HG02571 (cell line): ENCODE measurements at regions not wholly inside any gene's neighbourhood (a gene's known extent, or its start where the extent isn't known, plus 50 kb on each side); places are given as distances from the start of the nearest gene placed in this dataset.
"Not testable (repeated sequence)": the region's sequence is repeated elsewhere in the genome, so short reads cannot be mapped to it uniquely, and the experiment has no call there.

Experiments used
- ATAC-seq: cut with Tn5 transposase; IDR thresholded peaks from one replicate; pipeline ENCODE4 v1.9.1; 2021; ENCODE audit warnings: mild to moderate bottlenecking, moderate library complexity; ENCODE audit not compliant: unreplicated experiment

DNA sequence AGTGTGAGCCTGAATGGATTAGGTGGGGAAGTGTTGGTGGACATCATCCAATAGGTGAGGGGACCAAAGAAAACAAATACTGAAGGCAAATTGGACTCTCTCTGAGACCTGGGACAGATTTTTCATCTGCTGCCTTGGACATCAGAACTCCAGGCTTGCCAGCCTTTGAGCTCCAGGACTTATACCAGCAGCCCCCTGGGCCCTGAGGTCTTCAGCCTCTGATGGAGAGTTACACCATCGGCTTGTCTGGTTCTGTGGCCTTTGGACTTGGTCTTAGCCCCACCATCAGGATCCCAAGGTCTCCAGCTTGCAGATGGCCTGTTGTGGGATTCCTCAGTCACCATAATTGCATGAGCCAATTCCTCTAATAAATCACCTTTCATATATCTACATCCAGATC lies 80.8 kb upstream of the SLC8A3 start:
- no peak for ATAC-seq

DNA sequence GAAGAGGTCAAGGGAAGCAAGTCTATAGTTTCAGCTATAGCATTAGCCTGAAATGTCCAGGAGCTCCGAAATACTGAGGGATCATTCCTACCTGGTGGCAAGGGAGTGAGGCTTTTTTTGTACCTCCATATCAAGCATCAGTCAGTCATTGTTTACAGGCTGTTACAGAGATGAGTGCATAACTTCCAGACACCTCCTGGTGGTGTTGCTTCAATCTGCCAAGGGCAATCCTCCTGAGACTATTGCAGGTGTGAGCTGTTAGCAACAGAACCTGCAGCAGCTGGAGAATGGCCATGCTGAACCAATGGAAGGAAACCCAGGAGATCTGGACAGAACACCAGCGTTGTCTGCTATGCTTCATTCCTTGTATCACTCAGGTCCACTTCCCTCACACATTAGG lies 80.0 kb upstream of the SLC8A3 start:
- no peak for ATAC-seq

DNA sequence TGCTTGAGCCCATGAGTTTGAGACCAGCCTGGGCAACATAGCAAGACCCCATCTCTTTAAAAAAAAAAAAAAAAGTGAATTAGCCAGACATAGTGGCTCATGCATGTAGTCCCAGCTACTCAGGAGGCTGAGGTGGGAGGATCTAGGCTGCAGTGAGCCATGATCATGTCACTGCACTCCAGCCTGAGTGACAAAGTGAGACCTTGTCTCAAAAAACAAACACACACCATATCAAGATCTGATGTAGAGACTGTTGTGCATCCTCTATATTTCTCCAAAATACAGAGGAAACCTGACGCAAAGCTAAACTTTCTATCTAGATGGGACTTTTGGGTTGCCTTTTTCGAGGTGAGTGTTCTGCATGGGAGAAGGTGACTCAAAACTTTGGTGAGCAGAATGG lies 77.4 kb upstream of the SLC8A3 start:
- no peak for ATAC-seq

DNA sequence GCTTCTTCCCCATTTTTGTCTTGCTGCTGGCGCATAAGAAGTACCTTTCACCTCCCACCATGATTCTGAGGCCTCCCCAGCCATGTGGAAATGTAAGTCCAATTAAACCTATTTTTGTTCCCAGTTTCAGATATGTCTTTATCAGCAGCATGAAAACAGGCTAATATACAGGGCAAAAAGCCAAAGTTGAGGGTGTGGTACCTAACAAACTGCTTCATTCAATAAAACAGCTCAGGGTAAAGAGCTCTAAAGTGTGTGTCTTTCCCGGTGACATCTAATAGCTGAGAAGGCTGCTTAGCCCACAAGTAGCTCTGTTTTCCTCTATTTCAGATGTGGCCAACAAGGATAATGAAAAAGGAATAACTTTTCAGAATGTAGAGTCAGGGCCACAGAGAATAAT lies 76.7 kb upstream of the SLC8A3 start:
- no peak for ATAC-seq

DNA sequence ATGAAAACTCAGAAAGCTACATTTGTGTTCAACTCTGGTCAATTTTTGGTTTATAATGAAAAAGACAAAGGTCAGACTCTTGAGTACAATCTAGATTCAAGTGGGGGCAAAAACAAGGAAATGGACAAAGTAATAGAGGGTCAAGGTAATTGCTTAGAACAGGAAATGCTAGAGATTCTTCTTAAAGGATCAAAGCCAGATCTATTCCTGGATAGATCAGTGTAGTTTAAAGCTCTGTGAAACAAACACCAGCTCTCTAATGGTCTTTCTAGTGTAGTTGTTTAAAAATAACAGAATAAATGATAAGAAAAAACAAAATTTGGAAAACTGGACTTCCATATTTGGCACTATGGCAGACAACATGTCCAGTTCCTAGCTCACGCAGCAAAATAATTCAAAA lies 70.7 kb upstream of the SLC8A3 start:
- ATAC-seq, result no peak

DNA sequence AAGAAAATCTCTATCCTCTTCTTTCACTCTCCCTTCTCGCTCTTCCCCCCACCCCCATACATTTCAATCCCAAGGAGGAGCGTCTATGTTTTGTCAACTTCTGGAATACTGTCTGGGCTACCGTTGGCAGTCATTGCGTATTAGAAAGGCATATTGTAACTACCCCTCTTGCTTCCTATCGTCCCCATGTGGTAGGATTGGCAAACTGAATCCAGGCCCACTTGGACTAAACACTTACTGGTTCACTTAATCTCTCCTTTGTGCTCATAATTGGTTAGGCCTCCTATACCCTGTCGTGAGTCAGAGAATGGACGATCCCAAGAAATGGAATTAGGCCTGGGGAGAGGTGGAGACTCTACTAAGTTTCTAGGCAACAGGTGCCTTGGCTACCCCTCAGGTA lies 68.8 kb upstream of the SLC8A3 start:
- ATAC-seq, result no peak

DNA sequence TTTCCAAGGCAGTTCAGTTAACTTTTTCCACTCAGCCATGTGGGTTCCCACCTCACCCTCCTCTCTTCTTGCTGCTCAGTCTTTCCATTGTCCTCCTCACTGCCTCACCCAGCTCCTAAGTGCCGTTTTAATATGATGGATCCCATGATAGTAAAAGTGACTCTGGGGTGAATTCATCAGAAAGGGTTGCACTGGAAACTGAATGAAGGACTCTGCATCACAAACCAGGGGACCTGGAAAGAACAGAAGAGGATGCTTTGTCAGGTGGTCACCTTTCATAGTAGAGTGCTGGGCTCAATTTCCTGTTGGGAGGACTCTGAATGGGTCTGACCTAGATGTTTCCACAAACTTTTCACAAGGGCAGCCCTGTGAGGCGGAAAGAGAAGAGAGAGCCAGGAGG lies 67.8 kb upstream of the SLC8A3 start:
- ATAC-seq, result no peak

DNA sequence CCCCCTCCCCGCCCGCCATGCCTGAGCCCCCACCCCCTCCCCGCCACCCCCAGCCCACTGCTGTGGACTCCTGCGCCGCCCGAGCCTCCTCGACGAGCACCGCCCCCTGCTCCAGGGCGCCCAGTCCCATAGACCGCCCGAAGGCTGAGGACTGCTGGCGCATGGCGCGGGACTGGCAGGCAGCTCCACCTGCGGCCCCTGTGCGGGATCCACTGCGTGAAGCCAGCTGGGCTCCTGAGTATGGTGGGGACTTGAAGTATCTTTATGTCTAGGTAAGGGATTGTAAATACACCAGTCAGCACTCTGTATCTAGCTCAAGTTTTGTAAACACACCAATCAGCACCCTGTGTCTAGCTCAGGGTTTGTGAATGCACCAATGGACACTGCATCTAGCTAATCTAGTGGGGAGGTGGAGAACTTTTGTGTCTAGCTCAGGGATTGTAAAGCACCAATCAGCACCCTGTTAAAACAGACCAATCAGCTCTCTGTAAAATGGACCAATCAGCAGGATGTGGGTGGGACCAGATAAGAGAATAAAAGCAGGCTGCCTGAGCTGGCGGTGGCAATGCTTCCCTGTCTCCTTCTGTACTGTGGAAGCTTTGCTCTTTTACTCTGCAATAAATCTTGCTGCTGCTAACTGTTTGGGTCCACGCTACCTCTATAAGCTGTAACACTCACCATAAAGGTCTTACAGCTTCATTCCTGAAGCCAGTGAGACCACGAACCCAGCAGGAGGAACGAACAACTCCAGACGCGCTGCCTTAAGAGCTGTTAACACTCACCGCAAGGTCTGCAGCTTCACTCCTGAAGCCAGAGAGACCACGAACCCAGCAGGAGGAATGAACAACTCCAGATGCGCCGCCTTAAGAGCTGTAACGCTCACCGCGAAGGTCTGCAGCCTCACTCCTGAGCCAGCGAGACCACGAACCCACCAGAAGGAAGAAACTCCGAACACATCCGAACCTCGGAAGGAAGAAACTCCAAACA lies 66.6 kb upstream of the SLC8A3 start:
- not testable (repeated sequence) for ATAC-seq

DNA sequence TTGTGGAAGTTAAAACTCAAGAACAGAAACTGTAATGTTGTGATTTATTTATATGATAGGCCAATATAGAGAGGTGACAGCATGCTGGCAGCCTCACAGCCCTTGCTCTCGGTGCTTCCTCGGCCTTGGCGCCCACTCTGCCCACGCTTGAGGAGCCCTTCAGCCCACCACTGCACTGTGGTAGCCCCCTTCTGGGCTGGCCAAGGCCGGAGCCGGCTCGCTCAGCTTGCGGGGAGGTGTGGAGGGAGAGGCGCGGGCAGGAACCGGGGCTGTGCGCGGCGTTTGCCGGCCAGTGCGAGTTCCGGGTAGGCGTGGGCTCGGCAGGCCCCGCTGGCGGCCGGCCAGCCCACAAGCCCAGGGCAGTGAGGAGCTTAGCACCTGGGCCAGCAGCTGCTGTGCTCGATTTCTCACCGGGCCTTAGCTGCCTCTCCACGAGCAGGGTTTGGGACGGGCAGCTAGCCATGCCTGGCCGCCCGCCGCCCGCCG lies 65.8 kb upstream of the SLC8A3 start:
- ATAC-seq, result peak; percentile 63

DNA sequence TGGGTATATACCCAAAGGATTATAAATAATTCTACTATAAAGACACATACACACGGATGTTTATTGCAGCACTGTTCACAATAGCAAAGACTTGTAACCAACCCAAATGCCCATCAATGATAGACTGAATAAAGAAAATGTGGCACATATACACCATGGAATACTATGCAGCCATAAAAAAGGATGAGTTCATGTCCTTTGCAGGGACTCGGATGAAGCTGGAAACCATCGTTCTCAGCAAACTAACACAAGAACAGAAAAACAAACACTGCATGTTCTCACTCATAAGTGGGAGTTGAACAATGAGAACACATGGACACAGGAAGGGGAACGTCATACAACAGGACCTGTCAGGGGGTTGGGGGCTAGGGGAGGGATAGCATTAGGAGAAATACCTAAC lies 64.8 kb upstream of the SLC8A3 start:
- not testable (repeated sequence) for ATAC-seq

DNA sequence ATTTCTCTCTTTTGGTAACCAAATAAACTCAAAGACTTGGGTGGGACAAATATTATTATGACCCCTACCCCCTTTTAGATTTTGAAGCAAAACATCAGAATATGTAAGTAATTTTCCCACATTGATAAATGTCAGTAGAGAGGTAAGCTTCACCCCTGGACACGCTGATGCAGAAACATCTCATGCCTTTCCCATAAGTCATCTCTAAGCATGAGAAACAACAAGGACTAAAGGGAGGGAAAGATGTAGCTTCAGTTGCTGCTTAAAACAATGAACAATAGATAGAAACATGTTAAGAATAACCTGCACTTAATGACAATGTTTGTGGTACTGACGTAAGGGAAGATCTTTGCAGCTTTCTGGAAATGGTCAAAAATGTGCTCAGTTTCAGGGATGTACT lies 56.3 kb upstream of the SLC8A3 start:
- no peak for ATAC-seq

DNA sequence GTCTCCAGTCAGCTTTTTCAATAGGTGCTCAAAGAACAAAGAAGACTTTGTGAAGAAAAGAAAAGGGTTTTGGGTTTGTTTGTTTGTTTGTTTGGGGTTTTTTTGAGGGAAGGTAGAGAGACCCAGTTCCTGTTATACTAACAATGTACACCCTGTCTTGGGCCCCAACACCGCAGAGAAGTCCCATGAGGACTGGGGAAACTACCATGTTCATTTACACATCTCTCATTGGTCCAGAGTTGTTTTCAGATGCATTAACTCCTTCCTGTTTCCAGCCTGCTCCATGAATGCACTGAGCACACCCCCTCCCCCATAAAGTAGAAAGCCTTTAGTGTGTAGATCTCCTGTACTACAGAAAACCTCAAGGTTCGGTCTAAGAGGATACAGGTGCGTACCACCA lies 51.1 kb upstream of the SLC8A3 start:
- ATAC-seq, result peak; percentile 97

DNA sequence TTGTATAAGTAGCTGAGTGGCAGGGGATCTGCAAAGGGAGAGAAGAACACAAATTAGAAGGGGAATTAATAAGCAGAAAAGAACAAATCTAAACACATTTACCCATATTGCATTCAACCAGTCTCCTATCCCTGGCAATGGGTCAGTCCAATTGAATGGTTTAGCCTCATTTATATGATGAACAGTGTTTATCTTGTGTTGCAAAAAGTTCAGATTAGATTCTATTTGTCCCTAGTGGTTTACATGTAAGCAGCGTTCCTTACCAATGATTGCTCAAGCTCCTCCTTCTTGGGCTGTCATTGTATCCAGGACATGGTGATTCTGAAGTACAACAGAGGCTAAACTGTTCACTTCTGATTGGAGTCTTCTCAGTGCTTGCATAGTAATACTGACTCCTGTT lies 49.9 kb upstream of the SLC8A3 start:
- not testable (repeated sequence) for ATAC-seq
